Immature natural killer cell (primary cell): ENCODE measurements at regions not wholly inside any gene's neighbourhood (a gene's known extent, or its start where the extent isn't known, plus 50 kb on each side); places are given as distances from the start of the nearest gene placed in this dataset.

Experiments
- DNase-seq, 3 donors: peaks; one replicate each; pipeline ENCODE4 v3.0.0; 2022; ENCODE audit warnings: mixed read lengths in 1 of 3
- H3K27ac Mint-ChIP-seq, 6 donors: one replicate each; pipeline ENCODE4 v1.8.0; 2020; ENCODE audit warnings: mixed read lengths in 6 of 6, mild to moderate bottlenecking in 5 of 6, inconsistent platforms in 4 of 6, moderate library complexity in 3 of 6
- H3K27me3 Mint-ChIP-seq, 3 donors: one replicate each; pipeline ENCODE4 v1.8.0; 2020 to 2021; ENCODE audit warnings: low read depth in 3 of 3, mild to moderate bottlenecking in 3 of 3, mixed read lengths in 3 of 3, moderate library complexity in 3 of 3, inconsistent platforms in 1 of 3
- H3K36me3 Mint-ChIP-seq, 3 donors: one replicate each; pipeline ENCODE4 v1.8.0; 2020; ENCODE audit warnings: mixed read lengths in 3 of 3, inconsistent platforms in 2 of 3, mild to moderate bottlenecking in 2 of 3
- H3K4me1 Mint-ChIP-seq, 2 donors: one replicate each; pipeline ENCODE4 v1.8.0; 2020; ENCODE audit warnings: inconsistent platforms in 2 of 2, mild to moderate bottlenecking in 2 of 2, mixed read lengths in 2 of 2, moderate library complexity in 1 of 2
- H3K4me3 Mint-ChIP-seq, 5 donors: one replicate each; pipeline ENCODE4 v1.8.0; 2020; ENCODE audit warnings: mild to moderate bottlenecking in 5 of 5, mixed read lengths in 5 of 5, inconsistent platforms in 3 of 5, moderate library complexity in 3 of 5
- H3K9me3 Mint-ChIP-seq, 6 donors: one replicate each; pipeline ENCODE4 v1.8.0; 2020; ENCODE audit warnings: mild to moderate bottlenecking in 6 of 6, mixed read lengths in 6 of 6, inconsistent platforms in 4 of 6, moderate library complexity in 3 of 6

DNA sequence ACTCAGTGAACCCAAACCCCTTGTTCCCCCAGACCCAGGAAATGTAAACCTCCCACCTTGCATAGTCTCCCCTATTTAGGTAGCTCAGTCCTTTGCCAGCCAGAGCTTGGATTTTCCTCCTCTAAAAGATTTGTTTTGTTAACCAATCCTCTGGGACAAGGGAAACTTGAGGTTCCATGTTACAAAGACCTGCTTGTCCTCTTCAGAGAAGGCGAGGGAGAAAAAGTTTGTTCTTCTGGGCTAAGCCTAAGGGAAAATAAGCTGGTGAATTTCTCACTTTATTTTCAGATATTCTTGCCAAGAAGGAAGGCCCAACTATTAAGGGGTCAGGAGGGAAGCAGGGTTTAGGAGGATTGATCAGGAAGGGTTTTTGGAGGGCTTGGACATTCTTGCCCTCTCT is 136.1 kb upstream of the PROK2 start:
- DNase-seq, result no peak
- H3K36me3 Mint-ChIP-seq, result no peaks in the 10 kb centered on the region
- no peak overlapping the region for H3K4me3 Mint-ChIP-seq
- H3K27me3 Mint-ChIP-seq, result peaks cover 0 to 3% (median 3%) of the 10 kb centered on the region in 3 donors
- H3K4me1 Mint-ChIP-seq, result no peaks in the 10 kb centered on the region
- no peaks in the 10 kb centered on the region for H3K9me3 Mint-ChIP-seq
- H3K27ac Mint-ChIP-seq, result no peak overlapping the region

- Mint-ChIP-seq H3K4me3 (no peak overlapping the region), H3K27me3 (peaks cover 0 to 3% (median 3%) of the 10 kb centered on the region in 3 donors), H3K27ac (no peak overlapping the region), H3K36me3 (no peaks in the 10 kb centered on the region), H3K9me3 (no peaks in the 10 kb centered on the region), H3K4me1 (no peaks in the 10 kb centered on the region)
- DNase-seq, result no peak
Observed at GRCh38 chr3:71919572-71919971, 134.6 kb upstream of the PROK2 start.

DNA sequence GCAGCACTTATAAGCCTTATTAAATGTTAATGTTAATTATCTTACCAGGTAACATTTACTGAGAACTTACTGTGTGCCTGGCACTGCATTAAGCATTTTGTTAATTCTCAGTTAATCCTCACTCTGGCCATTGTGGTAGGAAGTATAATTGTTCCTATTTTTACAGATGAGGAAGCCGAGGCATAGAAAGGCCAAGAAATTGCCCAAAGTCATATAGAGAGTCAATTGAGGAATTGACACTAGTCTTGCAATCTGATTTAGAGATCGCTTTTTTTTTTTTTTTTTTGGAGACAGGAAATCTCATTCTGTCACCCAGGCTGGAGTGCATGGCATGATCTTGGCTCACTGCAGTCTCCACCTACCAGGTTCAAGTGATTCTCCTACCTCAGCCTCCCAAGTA is 132.6 kb upstream of the PROK2 start:
- Mint-ChIP-seq H3K27me3 (peaks cover 2 to 3% (median 3%) of the 10 kb centered on the region in 3 donors), H3K27ac (no peak overlapping the region), H3K4me3 (no peak overlapping the region), H3K36me3 (no peaks in the 10 kb centered on the region), H3K9me3 (no peaks in the 10 kb centered on the region), H3K4me1 (no peaks in the 10 kb centered on the region)
- DNase-seq, result no peak

DNA sequence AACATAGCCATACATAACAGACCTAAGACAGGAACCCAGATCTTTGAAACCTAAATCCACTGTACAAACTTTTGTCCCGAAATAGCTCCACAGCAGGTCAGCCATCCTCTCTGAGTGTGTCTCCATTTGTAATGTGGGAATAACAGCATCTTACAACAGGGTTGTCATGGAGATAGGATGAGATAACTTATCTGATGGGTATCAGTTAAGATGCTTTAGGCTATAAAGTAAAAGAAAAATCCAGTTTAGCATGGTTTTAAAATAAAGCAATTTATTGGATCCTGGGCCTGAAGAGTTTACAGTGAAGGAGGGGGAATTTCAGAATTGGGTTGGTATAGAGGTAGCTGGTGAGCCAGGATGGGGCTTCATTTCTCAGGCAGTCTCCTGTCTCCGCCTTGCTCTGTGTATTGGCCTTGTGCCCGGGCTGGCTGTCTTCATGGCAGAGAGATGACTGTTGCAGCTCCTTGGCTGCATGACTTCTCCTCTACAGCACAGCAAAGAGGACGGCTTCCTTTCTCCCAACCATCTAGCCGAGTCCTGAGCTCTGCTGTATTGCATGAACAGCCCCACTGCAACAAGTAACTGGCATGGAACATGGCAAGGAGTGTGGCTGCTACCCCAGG is 131.9 kb upstream of the PROK2 start:
- no peaks in the 10 kb centered on the region for H3K36me3 Mint-ChIP-seq
- DNase-seq, result no peak
- H3K9me3 Mint-ChIP-seq, result no peaks in the 10 kb centered on the region
- H3K27me3 Mint-ChIP-seq, result peaks cover 3% of the 10 kb centered on the region in 3 donors
- H3K4me1 Mint-ChIP-seq, result no peaks in the 10 kb centered on the region
- H3K27ac Mint-ChIP-seq, result no peak overlapping the region
- H3K4me3 Mint-ChIP-seq, result no peak overlapping the region

GRCh38 chr3:71912839-71913495 is 128.0 kb upstream of the PROK2 start:
- Mint-ChIP-seq H3K27me3 (peaks cover 0 to 3% (median 3%) of the 10 kb centered on the region in 3 donors), H3K9me3 (no peaks in the 10 kb centered on the region), H3K27ac (no peak overlapping the region), H3K4me1 (no peaks in the 10 kb centered on the region), H3K4me3 (no peak overlapping the region), H3K36me3 (no peaks in the 10 kb centered on the region)
- DNase-seq, result no peak

DNA sequence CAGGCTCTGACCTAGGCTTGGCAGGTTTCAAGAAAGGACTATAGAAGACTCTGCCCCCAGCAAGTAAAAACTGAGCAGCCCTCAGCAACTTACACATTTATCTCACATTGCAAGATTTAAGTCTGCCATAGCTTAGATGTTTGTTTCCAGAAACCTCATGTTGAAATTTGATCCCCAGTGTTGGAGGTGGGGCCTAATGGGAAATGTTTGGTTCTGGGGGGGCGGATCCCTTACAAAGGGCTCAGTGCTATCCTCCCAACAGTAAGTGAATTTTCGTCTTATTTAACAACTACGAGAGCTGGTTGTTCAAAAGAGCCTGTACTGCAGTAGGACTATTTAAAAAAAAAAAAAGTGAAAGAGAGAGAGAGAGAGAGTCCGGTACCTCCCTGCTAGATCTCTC is 125.2 kb upstream of the PROK2 start:
- Mint-ChIP-seq H3K4me3 (no peak overlapping the region), H3K4me1 (peaks cover 0 to 1% of the 10 kb centered on the region in 2 donors), H3K27ac (no peak overlapping the region), H3K27me3 (peaks cover 0 to 6% (median 6%) of the 10 kb centered on the region in 3 donors), H3K9me3 (no peaks in the 10 kb centered on the region), H3K36me3 (no peaks in the 10 kb centered on the region)
- DNase-seq, result no peak

- no peak overlapping the region for H3K4me3 Mint-ChIP-seq
Observed at GRCh38 chr3:71907996-71908395, 123.0 kb upstream of the PROK2 start.

DNA sequence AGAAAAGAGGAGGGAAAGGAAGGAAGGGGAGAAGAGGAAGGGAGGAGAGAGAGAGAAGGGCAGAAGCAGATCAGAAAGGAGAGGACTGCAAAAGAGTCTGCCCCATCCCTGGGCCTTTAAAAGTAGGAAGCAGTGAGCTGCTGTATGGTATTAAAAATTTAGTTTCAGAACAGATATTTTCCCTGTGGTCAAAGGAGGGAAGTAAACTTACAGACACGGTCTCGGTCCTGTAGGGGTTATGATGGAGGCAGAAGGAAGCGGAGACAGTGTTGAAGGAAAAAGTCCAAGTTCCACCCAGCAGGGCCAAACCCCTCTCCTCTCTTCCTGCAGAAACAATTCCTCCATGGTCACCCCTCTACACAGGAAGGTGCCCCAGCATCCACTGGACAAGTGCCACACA is 122.0 kb upstream of the PROK2 start:
- peaks cover 0 to 5% (median 4%) of the 10 kb centered on the region in 3 donors for H3K27me3 Mint-ChIP-seq
- peak overlapping the region in 1 of 6 donors; percentile 31 for H3K27ac Mint-ChIP-seq
- H3K4me3 Mint-ChIP-seq, result no peak overlapping the region
- no peaks in the 10 kb centered on the region for H3K36me3 Mint-ChIP-seq
- H3K9me3 Mint-ChIP-seq, result no peaks in the 10 kb centered on the region
- H3K4me1 Mint-ChIP-seq, result peaks cover 0 to 1% of the 10 kb centered on the region in 2 donors
- no peak for DNase-seq

More at GRCh38 chr3:71907996-71908395, 123.0 kb upstream of the PROK2 start:
- no peaks in the 10 kb centered on the region for H3K36me3 Mint-ChIP-seq
- no peak for DNase-seq
- no peaks in the 10 kb centered on the region for H3K9me3 Mint-ChIP-seq
- peaks cover 0 to 6% (median 6%) of the 10 kb centered on the region in 3 donors for H3K27me3 Mint-ChIP-seq
- no peak overlapping the region for H3K27ac Mint-ChIP-seq
- peaks cover 0 to 1% of the 10 kb centered on the region in 2 donors for H3K4me1 Mint-ChIP-seq

DNA sequence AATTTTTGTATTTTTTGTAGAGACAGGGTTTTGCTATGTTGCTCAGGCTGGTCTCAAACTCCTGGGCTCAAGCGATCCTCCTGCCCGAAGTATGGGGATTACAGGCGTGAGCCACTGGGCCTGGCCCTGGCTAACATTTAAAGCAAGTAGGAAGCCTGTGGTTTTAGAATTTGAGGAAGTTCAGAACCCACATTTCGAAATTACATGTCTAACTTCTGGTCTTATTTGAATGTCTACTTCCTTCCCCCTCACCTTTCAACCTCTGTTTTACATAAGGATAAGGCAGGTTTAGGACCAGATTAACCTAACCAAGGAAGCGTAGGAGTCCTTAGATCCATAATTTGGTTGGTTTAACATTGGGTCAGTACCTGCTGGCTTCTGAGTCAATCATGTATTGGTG is 120.5 kb upstream of the PROK2 start:
- Mint-ChIP-seq H3K27ac (no peak overlapping the region), H3K4me1 (peaks cover 0 to 1% of the 10 kb centered on the region in 2 donors), H3K4me3 (no peak overlapping the region), H3K36me3 (no peaks in the 10 kb centered on the region), H3K27me3 (peaks cover 0 to 6% (median 4%) of the 10 kb centered on the region in 3 donors), H3K9me3 (no peaks in the 10 kb centered on the region)
- no peak for DNase-seq

GRCh38 chr3:71903936-71904335 is 119.0 kb upstream of the PROK2 start:
- Mint-ChIP-seq H3K4me3 (peak overlapping the region in 1 of 5 donors; percentile 9), H3K27ac (no peak overlapping the region), H3K4me1 (peaks cover 0 to 1% of the 10 kb centered on the region in 2 donors), H3K36me3 (no peaks in the 10 kb centered on the region), H3K9me3 (no peaks in the 10 kb centered on the region), H3K27me3 (peaks cover 0 to 6% (median 6%) of the 10 kb centered on the region in 3 donors)
- no peak for DNase-seq

DNA sequence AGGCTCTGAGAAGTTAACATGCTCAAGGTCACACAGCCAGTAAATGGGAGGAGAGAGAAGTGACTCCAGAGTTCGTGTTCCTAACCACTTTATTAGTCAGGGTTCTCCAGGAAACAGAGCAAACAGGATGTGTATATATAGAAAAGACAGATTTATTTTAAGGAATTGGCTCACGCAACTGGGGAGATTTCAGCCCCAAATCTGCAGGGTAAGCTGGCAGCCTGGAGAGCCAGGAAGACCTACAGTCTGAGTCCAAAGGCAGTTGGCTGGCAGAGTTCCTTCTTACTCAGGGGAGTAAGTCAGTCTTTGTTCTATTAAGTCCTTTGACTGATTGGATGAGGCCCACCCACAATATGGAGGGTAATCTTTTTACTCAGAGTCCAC is 118.2 kb upstream of the PROK2 start:
- Mint-ChIP-seq H3K36me3 (no peaks in the 10 kb centered on the region), H3K4me1 (peaks cover 0 to 1% of the 10 kb centered on the region in 2 donors)

DNA sequence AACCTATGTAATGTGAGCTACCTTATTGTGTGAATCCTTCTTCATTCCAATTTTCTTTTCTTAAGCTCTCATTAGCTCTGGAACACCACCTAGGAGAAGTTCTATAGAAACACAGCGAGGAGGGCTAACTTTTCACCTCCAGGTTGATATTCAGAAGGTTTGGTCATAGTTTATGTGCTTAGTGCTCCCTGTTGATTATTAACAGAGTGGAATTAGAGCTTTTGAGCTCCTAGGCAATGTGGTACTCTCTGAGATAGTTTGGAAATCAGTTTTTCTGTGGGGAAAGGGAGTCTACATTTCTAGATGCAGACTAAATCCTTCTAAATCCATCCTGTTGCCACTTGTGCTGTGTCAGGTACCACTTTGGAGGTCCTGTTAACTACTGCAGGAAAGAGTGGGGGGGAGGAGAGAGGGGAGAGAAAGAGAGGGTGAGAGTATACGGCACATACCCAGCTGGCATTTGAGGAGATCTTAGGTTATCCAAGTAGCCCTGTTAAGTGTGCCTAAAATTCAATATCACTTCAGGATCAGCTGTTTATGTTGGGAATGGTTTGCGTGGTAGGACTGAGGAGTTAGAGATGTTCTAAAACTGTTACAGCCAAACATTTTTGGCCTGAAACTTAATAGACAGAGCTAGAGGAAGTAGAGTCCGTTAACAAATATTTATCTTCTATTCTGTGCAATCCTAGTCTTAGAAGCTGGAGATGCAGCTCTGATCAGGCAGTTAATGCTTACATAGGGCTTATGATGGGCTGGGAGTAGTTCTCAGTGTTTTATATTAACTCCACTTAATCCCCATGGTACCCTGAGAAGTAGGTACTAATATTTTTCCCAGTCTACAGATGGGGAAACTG is 117.5 kb upstream of the PROK2 start:
- H3K4me3 Mint-ChIP-seq, result no peak overlapping the region
- no peaks in the 10 kb centered on the region for H3K36me3 Mint-ChIP-seq

More for the DNA sequence above, 118.2 kb upstream of the PROK2 start:
- no peak overlapping the region for H3K27ac Mint-ChIP-seq
- H3K9me3 Mint-ChIP-seq, result no peaks in the 10 kb centered on the region
- no peak for DNase-seq
- H3K4me3 Mint-ChIP-seq, result no peak overlapping the region
- H3K27me3 Mint-ChIP-seq, result peaks cover 2 to 6% (median 6%) of the 10 kb centered on the region in 3 donors

GRCh38 chr3:71901645-71902044 is 116.7 kb upstream of the PROK2 start:
- H3K36me3 Mint-ChIP-seq, result no peaks in the 10 kb centered on the region
- no peak for DNase-seq
- H3K9me3 Mint-ChIP-seq, result no peaks in the 10 kb centered on the region
- no peak overlapping the region for H3K4me3 Mint-ChIP-seq
- no peak overlapping the region for H3K27ac Mint-ChIP-seq
- peaks cover 0 to 1% of the 10 kb centered on the region in 2 donors for H3K4me1 Mint-ChIP-seq
- H3K27me3 Mint-ChIP-seq, result peaks cover 2 to 5% (median 4%) of the 10 kb centered on the region in 3 donors

More for the DNA sequence above, 117.5 kb upstream of the PROK2 start:
- no peaks in the 10 kb centered on the region for H3K9me3 Mint-ChIP-seq
- peaks cover 2 to 6% (median 5%) of the 10 kb centered on the region in 3 donors for H3K27me3 Mint-ChIP-seq
- DNase-seq, result no peak
- H3K4me1 Mint-ChIP-seq, result peaks cover 0 to 1% of the 10 kb centered on the region in 2 donors
- no peak overlapping the region for H3K27ac Mint-ChIP-seq

GRCh38 chr3:71900057-71900456 is 115.1 kb upstream of the PROK2 start:
- peaks cover 2 to 5% (median 4%) of the 10 kb centered on the region in 3 donors for H3K27me3 Mint-ChIP-seq
- H3K27ac Mint-ChIP-seq, result no peak overlapping the region
- H3K9me3 Mint-ChIP-seq, result no peaks in the 10 kb centered on the region
- no peaks in the 10 kb centered on the region for H3K36me3 Mint-ChIP-seq
- DNase-seq, result no peak
- no peaks in the 10 kb centered on the region for H3K4me1 Mint-ChIP-seq
- H3K4me3 Mint-ChIP-seq, result no peak overlapping the region
